HG03558 (cell line): ENCODE measurements at regions not wholly inside any gene's neighbourhood (a gene's known extent, or its start where the extent isn't known, plus 50 kb on each side); places are given as distances from the start of the nearest gene placed in this dataset.

Source experiments
- ATAC-seq: cut with Tn5 transposase; IDR thresholded peaks from one replicate; pipeline ENCODE4 v1.9.1; 2021; ENCODE audit warnings: moderate number of reproducible peaks; ENCODE audit not compliant: unreplicated experiment; ENCODE audit errors: extremely low read depth

- ATAC-seq, result no peak
Measured at GRCh38 chr14:97224016-97224415, 426.8 kb downstream of the VRK1 start.

- no peak for ATAC-seq
Measured at GRCh38 chr14:97230051-97230450, 432.9 kb downstream of the VRK1 start.

GRCh38 chr14:97233319-97233985, 436.3 kb downstream of the VRK1 start:
- ATAC-seq, result no peak

- ATAC-seq, result no peak
Measured at GRCh38 chr14:97246648-97247047, 449.5 kb downstream of the VRK1 start.

- no peak for ATAC-seq
Measured at GRCh38 chr14:97248973-97249372, 451.8 kb downstream of the VRK1 start.

GRCh38 chr14:97250931-97251330, 453.7 kb downstream of the VRK1 start:
- no peak for ATAC-seq

- no peak for ATAC-seq
Measured at GRCh38 chr14:97251491-97252155, 454.4 kb downstream of the VRK1 start.

- ATAC-seq, result no peak
Measured at GRCh38 chr14:97253756-97254155, 456.6 kb downstream of the VRK1 start.

GRCh38 chr14:97262336-97262735, 465.2 kb downstream of the VRK1 start:
- no peak for ATAC-seq

GRCh38 chr14:97264516-97265230, 467.5 kb downstream of the VRK1 start:
- ATAC-seq, result no peak

- no peak for ATAC-seq
Measured at GRCh38 chr14:97266653-97267052, 469.5 kb downstream of the VRK1 start.

- ATAC-seq, result no peak
Measured at GRCh38 chr14:97267509-97267908, 470.3 kb downstream of the VRK1 start.

GRCh38 chr14:97268097-97268496, 470.9 kb downstream of the VRK1 start:
- ATAC-seq, result no peak

GRCh38 chr14:97270308-97270707, 473.1 kb downstream of the VRK1 start:
- ATAC-seq, result no peak

GRCh38 chr14:97271451-97271960, 474.3 kb downstream of the VRK1 start:
- no peak for ATAC-seq

GRCh38 chr14:97273540-97273939, 476.4 kb downstream of the VRK1 start:
- no peak for ATAC-seq

- no peak for ATAC-seq
Measured at GRCh38 chr14:97274626-97275025, 477.4 kb downstream of the VRK1 start.

GRCh38 chr14:97275276-97275675, 478.1 kb downstream of the VRK1 start:
- ATAC-seq, result no peak

GRCh38 chr14:97276573-97276972, 479.4 kb downstream of the VRK1 start:
- no peak for ATAC-seq

- ATAC-seq, result no peak
Measured at GRCh38 chr14:97277711-97278110, 480.5 kb downstream of the VRK1 start.

- ATAC-seq, result no peak
Measured at GRCh38 chr14:97280526-97280925, 483.3 kb downstream of the VRK1 start.
